Fibroblast of the aortic adventitia (primary cell): ENCODE measurements at regions not wholly inside any gene's neighbourhood (a gene's known extent, or its start where the extent isn't known, plus 50 kb on each side); places are given as distances from the start of the nearest gene placed in this dataset.
"Not testable (repeated sequence)": the region's sequence is repeated elsewhere in the genome, so short reads cannot be mapped to it uniquely, and the experiment has no call there.

ENCODE experiments used
- DNase-seq: peaks from one replicate; pipeline ENCODE4 v3.0.0-alpha.2; 2010; ENCODE audit warnings: low read depth
- H3K4me3 ChIP-seq: 2 replicates; pipeline ENCODE4 v1.5.1; 2011; ENCODE audit warnings: low read depth, mild to moderate bottlenecking, control low read depth, low read length, moderate library complexity
- TF ChIP-seq, protein P1 (sequence below): IDR thresholded peaks from 2 replicates; pipeline ENCODE4 v1.5.1; 2011; ENCODE audit warnings: mild to moderate bottlenecking, low read length, control low read depth, inconsistent platforms; ENCODE audit not compliant: insufficient read depth

DNA sequence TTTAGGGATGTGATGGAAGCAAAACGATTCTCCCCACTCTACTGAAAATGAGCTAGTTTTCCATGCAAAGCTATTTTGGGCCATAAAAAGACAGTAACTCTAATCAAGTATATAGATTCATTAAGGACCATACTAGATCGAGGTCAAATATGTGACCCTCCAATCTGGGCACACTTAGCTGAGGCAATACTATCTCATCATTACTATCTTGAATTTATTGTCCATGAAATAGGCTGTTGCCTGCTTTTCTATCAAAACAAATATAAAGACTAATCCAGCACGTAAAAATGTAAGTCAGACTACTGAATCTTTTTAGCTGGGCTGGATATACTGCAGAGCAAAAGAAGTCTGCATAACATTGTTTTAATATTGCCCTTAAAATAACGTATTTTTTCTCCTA lies 943.1 kb downstream of the NR2F1-AS1 start:
- no peak for DNase-seq
- H3K4me3 ChIP-seq, result no peak overlapping the region
- TF ChIP-seq, protein P1, sequence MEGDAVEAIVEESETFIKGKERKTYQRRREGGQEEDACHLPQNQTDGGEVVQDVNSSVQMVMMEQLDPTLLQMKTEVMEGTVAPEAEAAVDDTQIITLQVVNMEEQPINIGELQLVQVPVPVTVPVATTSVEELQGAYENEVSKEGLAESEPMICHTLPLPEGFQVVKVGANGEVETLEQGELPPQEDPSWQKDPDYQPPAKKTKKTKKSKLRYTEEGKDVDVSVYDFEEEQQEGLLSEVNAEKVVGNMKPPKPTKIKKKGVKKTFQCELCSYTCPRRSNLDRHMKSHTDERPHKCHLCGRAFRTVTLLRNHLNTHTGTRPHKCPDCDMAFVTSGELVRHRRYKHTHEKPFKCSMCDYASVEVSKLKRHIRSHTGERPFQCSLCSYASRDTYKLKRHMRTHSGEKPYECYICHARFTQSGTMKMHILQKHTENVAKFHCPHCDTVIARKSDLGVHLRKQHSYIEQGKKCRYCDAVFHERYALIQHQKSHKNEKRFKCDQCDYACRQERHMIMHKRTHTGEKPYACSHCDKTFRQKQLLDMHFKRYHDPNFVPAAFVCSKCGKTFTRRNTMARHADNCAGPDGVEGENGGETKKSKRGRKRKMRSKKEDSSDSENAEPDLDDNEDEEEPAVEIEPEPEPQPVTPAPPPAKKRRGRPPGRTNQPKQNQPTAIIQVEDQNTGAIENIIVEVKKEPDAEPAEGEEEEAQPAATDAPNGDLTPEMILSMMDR, result no peak

DNA sequence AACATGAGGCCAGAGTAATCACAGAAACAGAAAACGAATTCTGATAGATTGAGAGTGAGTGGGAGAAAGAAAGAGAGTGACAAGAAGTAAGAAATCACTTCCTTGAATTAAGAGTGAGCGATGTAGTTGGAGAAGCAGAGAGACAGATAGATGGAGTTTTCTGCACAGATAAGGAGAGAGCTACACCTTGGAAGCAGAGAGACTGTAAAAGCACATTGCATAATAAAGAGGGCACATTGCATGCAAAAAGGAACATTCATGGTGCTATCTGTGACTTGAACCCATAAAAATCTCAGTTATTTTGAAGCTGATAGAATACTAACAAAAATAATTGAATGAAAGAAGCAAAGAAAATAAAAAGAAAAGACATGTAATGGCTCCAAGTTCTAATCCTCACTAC lies 943.8 kb downstream of the NR2F1-AS1 start:
- TF ChIP-seq, protein P1, result no peak
- H3K4me3 ChIP-seq, result no peak overlapping the region
- no peak for DNase-seq

GRCh38 chr5:92635001-92635461 lies 946.0 kb downstream of the NR2F1-AS1 start:
- TF ChIP-seq, protein P1, result no peak
- H3K4me3 ChIP-seq, result no peak overlapping the region
- DNase-seq, result no peak

GRCh38 chr5:92633875-92634487 lies 947.0 kb downstream of the NR2F1-AS1 start:
- H3K4me3 ChIP-seq, result no peak overlapping the region
- TF ChIP-seq, protein P1, result no peak
- no peak for DNase-seq

- TF ChIP-seq, protein P1, result no peak
- no peak for DNase-seq
- no peak overlapping the region for H3K4me3 ChIP-seq
Measured at GRCh38 chr5:92633176-92633575, 947.8 kb downstream of the NR2F1-AS1 start.

- not testable (repeated sequence) for H3K4me3 ChIP-seq, DNase-seq
Measured at GRCh38 chr5:92631237-92631701, 949.8 kb downstream of the NR2F1-AS1 start.

DNA sequence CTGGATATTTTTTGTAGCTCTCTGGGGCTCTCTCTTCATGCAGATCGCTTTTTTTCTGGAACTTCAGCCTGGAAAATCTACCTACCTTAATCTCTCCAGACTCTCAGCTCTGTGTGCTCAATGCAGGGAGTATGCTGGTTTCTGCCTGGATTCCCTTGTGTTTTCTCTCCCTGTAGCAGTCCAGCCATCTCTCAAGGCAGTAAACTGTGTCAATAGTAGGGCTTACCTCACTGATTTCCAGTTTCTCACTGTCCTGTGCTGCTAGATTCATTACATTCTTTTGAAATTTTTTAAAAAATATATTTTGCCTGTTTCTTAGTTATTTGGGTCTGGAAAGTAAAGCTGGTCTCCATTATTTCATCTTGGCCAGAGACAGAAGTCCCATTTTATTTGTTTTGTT lies 951.4 kb downstream of the NR2F1-AS1 start:
- no peak for DNase-seq
- TF ChIP-seq, protein P1, result no peak
- H3K4me3 ChIP-seq, result no peak overlapping the region
